ENCODE measurements at regions not wholly inside any gene's neighbourhood (a gene's known extent, or its start where the extent isn't known, plus 50 kb on each side); places are given as distances from the start of the nearest gene placed in this dataset.

DNA sequence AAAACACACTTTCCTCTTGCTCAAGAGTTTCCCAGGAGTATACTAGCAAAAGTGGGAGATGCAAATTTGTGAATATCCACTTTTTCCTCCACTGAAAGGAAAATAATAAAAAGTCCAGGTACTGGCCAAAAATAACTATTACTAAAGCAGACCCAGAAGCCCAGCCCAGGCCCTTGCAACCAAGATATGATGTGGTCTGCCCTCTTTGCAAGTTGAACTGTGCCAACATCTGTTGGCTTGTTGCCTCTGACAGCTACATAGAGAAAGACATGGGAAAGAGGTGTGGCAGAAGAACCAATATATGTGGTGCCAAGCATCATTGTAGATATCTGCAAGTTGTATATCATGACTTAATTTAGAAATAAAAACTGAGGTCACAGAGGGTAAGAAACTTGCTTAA lies 78.4 kb upstream of the JAG1 start (continued):
- TF ChIP-seq, protein P1, sequence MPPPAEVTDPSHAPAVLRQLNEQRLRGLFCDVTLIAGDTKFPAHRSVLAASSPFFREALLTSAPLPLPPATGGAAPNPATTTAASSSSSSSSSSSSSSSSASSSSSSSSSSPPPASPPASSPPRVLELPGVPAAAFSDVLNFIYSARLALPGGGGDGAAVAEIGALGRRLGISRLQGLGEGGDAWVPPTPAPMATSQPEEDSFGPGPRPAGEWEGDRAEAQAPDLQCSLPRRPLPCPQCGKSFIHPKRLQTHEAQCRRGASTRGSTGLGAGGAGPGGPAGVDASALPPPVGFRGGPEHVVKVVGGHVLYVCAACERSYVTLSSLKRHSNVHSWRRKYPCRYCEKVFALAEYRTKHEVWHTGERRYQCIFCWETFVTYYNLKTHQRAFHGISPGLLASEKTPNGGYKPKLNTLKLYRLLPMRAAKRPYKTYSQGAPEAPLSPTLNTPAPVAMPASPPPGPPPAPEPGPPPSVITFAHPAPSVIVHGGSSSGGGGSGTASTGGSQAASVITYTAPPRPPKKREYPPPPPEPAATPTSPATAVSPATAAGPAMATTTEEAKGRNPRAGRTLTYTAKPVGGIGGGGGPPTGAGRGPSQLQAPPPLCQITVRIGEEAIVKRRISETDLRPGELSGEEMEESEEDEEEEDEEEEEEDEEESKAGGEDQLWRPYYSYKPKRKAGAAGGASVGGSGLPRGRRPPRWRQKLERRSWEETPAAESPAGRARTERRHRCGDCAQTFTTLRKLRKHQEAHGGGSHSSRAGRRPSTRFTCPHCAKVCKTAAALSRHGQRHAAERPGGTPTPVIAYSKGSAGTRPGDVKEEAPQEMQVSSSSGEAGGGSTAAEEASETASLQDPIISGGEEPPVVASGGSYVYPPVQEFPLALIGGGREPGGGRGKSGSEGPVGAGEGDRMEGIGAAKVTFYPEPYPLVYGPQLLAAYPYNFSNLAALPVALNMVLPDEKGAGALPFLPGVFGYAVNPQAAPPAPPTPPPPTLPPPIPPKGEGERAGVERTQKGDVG (CRISPR knock-in tag; IDR thresholded peaks at IDR 0.05), result no peak
- TF ChIP-seq BRCA1 (IDR thresholded peaks at IDR 0.05; ENCODE audit: low read depth, low read length), result no peak

DNA sequence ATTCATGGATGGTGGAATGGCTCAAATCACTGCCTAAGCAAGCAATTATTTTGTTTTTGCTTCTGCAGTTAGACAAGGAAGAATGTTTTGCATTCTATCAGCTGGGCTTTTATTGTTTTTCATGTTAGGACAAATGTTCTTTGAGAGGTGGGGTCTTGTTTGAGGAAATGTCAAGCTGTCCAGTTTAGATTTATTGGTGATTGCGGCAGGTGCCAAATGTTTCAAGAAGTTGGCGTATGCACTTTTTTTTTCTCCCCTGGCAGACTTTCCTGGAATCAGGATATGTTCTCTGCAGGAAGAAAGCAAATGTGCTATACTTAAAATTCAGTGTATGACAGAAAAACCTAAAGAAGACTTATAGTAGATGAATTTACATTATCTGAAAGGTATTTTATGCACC lies 81.0 kb upstream of the JAG1 start:
- Histone ChIP-seq H2AFZ (ENCODE audit: control insufficient read depth, low read depth, low read length) (no peak overlapping the region), H3K4me3 (no peak overlapping the region), H3K4me1 (ENCODE audit: control insufficient read depth, insufficient read depth, low read length) (no peaks in the 10 kb centered on the region), H3K9me3 (replicated peaks; ENCODE audit: control insufficient read depth, insufficient read depth, low read length) (no peaks in the 10 kb centered on the region; the same call in 2 of the 3 replicates), H3K4me2 (ENCODE audit: control insufficient read depth, insufficient read depth) (no peak overlapping the region), H3K27ac (ENCODE audit: control insufficient read depth, insufficient read depth) (no peak overlapping the region), H3K79me2 (ENCODE audit: control insufficient read depth, insufficient read depth, low read length) (no peaks in the 10 kb centered on the region), H3K27me3 (replicated peaks in 1 of 2; ENCODE audit: control insufficient read depth in 2 of 2, insufficient read depth in 2 of 2, low read length in 1 of 2) (peaks cover 0 to 2% of the 10 kb centered on the region in 2 experiments; a peak in 1 of 4 replicates), H4K20me1 (ENCODE audit: control insufficient read depth, insufficient read depth) (no peaks in the 10 kb centered on the region), H3K9ac (ENCODE audit: control insufficient read depth, insufficient read depth, low read length) (no peak overlapping the region), H3K36me3 (ENCODE audit: control insufficient read depth in 2 of 2, insufficient read depth in 2 of 2, low read length in 1 of 2) (no peaks in the 10 kb centered on the region)
- FAIRE-seq, result no peak
- in situ Hi-C loops (cut with MboI), result no loop called here
- ChIA-PET CTCF (no interaction called here), RAD21 (ENCODE audit: unreplicated experiment) (no interaction called here), SMC1A (ENCODE audit: uncharacterized antibody, unreplicated experiment) (no interaction called here), POLR2A (interaction anchor here (0.7 kb wide), 1 partner anchor 109 kb away, joined by 3 read pairs; no protein-coding TSS in a partner anchor)
- ATAC-seq, result no peak
- no peak for DNase-seq (ENCODE audit: low read depth, low spot score)
- no TSS peak for BruUV-seq (replicated peaks)
- TF ChIP-seq NRF1 (conservative IDR thresholded peaks at IDR 0.05; ENCODE audit: low read depth, low read length), result no peak
- no peak for TF ChIP-seq IRF4 (IDR thresholded peaks at IDR 0.05; ENCODE audit: low read depth, low read length)
- TF ChIP-seq KAT2A (conservative IDR thresholded peaks at IDR 0.05; ENCODE audit: control insufficient read depth, low read depth, low read length), result no peak
- no peak for TF ChIP-seq RELA (IDR thresholded peaks at IDR 0.05; ENCODE audit: borderline replicate concordance, partially characterized antibody)
- no peak for TF ChIP-seq ATF7 (IDR thresholded peaks at IDR 0.05; ENCODE audit: low read depth)
- TF ChIP-seq, protein P2, sequence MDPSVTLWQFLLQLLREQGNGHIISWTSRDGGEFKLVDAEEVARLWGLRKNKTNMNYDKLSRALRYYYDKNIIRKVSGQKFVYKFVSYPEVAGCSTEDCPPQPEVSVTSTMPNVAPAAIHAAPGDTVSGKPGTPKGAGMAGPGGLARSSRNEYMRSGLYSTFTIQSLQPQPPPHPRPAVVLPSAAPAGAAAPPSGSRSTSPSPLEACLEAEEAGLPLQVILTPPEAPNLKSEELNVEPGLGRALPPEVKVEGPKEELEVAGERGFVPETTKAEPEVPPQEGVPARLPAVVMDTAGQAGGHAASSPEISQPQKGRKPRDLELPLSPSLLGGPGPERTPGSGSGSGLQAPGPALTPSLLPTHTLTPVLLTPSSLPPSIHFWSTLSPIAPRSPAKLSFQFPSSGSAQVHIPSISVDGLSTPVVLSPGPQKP (IDR thresholded peaks at IDR 0.05; ENCODE audit: low read depth, low read length), result no peak
- no peak for TF ChIP-seq BHLHE40 (IDR thresholded peaks at IDR 0.05; ENCODE audit: borderline replicate concordance in 1 of 2, low read depth in 2 of 2, low read length in 1 of 2)
- TF ChIP-seq, protein P3, sequence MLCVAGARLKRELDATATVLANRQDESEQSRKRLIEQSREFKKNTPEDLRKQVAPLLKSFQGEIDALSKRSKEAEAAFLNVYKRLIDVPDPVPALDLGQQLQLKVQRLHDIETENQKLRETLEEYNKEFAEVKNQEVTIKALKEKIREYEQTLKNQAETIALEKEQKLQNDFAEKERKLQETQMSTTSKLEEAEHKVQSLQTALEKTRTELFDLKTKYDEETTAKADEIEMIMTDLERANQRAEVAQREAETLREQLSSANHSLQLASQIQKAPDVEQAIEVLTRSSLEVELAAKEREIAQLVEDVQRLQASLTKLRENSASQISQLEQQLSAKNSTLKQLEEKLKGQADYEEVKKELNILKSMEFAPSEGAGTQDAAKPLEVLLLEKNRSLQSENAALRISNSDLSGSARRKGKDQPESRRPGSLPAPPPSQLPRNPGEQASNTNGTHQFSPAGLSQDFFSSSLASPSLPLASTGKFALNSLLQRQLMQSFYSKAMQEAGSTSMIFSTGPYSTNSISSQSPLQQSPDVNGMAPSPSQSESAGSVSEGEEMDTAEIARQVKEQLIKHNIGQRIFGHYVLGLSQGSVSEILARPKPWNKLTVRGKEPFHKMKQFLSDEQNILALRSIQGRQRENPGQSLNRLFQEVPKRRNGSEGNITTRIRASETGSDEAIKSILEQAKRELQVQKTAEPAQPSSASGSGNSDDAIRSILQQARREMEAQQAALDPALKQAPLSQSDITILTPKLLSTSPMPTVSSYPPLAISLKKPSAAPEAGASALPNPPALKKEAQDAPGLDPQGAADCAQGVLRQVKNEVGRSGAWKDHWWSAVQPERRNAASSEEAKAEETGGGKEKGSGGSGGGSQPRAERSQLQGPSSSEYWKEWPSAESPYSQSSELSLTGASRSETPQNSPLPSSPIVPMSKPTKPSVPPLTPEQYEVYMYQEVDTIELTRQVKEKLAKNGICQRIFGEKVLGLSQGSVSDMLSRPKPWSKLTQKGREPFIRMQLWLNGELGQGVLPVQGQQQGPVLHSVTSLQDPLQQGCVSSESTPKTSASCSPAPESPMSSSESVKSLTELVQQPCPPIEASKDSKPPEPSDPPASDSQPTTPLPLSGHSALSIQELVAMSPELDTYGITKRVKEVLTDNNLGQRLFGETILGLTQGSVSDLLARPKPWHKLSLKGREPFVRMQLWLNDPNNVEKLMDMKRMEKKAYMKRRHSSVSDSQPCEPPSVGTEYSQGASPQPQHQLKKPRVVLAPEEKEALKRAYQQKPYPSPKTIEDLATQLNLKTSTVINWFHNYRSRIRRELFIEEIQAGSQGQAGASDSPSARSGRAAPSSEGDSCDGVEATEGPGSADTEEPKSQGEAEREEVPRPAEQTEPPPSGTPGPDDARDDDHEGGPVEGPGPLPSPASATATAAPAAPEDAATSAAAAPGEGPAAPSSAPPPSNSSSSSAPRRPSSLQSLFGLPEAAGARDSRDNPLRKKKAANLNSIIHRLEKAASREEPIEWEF (IDR thresholded peaks at IDR 0.05; ENCODE audit: insufficient replicate concordance, low read depth, low read length), result no peak
- no peak for TF ChIP-seq IKZF1 (conservative IDR thresholded peaks at IDR 0.05)
- TF ChIP-seq, protein P4, sequence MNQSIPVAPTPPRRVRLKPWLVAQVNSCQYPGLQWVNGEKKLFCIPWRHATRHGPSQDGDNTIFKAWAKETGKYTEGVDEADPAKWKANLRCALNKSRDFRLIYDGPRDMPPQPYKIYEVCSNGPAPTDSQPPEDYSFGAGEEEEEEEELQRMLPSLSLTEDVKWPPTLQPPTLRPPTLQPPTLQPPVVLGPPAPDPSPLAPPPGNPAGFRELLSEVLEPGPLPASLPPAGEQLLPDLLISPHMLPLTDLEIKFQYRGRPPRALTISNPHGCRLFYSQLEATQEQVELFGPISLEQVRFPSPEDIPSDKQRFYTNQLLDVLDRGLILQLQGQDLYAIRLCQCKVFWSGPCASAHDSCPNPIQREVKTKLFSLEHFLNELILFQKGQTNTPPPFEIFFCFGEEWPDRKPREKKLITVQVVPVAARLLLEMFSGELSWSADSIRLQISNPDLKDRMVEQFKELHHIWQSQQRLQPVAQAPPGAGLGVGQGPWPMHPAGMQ (IDR thresholded peaks at IDR 0.05; ENCODE audit: borderline replicate concordance), result no peak
- TF ChIP-seq RFX5 (IDR thresholded peaks at IDR 0.05; ENCODE audit: low read depth, low read length), result no peak
- intact Hi-C loops (cut with micrococcal nuclease; ENCODE audit: unreplicated experiment), result no loop called here
- WGBS (ENCODE audit: insufficient coverage, insufficient replicate concordance, low lambda C conversion rate, missing lambda C conversion rate), result 49% methylated on average over 2 of the region's 2 CpGs

All from GM12878 (cell line).